K562 (cell line): ENCODE measurements at regions not wholly inside any gene's neighbourhood (a gene's known extent, or its start where the extent isn't known, plus 50 kb on each side); places are given as distances from the start of the nearest gene placed in this dataset.

Experiments used
- ATAC-seq: fragments of 200-7000 bp; cut with Tn5 transposase; 3 replicates; pipeline ENCODE4 v1.9.1; 2020; ENCODE audit warnings: moderate library complexity
- BruUV-seq: library from RNA; stranded (reverse); fragments of 400-500 nt; replicated peaks from 2 replicates; lab custom pipeline; 2021; lab: Mats Ljungman, UMichigan
- CTCF ChIA-PET: fragments of 300-600 bp; formaldehyde crosslinking; extraction: SDS; loops from one replicate; lab custom pipeline; 2021; ENCODE audit warnings: low intra/inter-chr PET ratio; lab: Yijun Ruan, JAX
- POLR2A ChIA-PET: fragments of 300-600, 350-650 bp; sonication (Branson Sonifier 250); formaldehyde crosslinking; extraction: SDS; loops from one replicate; lab custom pipeline; 2021; ENCODE audit warnings: antibody characterized with exemption, inconsistent platforms; lab: Yijun Ruan, JAX
- DNase-seq, 4 experiments: peaks; one replicate each; pipeline versions ENCODE4 v3.0.0 to v3.0.0-alpha.2; 2011 to 2018; ENCODE audit warnings: low spot score in 3 of 4, mixed read lengths in 3 of 4; ENCODE audit errors: extremely low read depth in 1 of 4
- FAIRE-seq: peaks from 2 replicates; lab custom pipeline; 2011; peaks lifted over from hg19 to GRCh38; lab: Jason Lieb, UNC
- H2AFZ ChIP-seq: 2 replicates; pipeline ENCODE4 v1.6.0; 2011; ENCODE audit warnings: low read depth, low read length, control low read depth, inconsistent platforms
- H3K27ac ChIP-seq: fragments of 200-600 bp; 3 replicates; pipeline ENCODE4 v1.8.0; 2011; ENCODE audit warnings: low read depth, mild to moderate bottlenecking, control low read depth, inconsistent platforms, low read length, moderate library complexity, mixed read lengths; ENCODE audit errors: extremely low read depth
- H3K27me3 ChIP-seq, 2 experiments: fragments of 300-600 bp in 1 of 2; 2 replicates in 1 of 2; 3 replicates in 1 of 2; pipeline versions ENCODE4 v1.6.0 to v1.8.0; 2011; ENCODE audit warnings: inconsistent platforms in 2 of 2, low read length in 2 of 2, mild to moderate bottlenecking in 1 of 2, mixed read lengths in 1 of 2, moderate library complexity in 1 of 2; ENCODE audit not compliant: control insufficient read depth in 2 of 2, insufficient read depth in 2 of 2
- H3K36me3 ChIP-seq: fragments of 300-600 bp; 3 replicates; pipeline ENCODE4 v1.8.0; 2011; ENCODE audit warnings: mild to moderate bottlenecking, low read length, inconsistent platforms; ENCODE audit not compliant: control insufficient read depth, insufficient read depth
- H3K4me1 ChIP-seq, 2 experiments: fragments of 200-600 bp in 1 of 2; replicated peaks in 1 of 2; 2 replicates in 1 of 2; 3 replicates in 1 of 2; pipeline versions ENCODE4 v1.5.1 to v1.8.0; 2011; ENCODE audit warnings: inconsistent platforms in 2 of 2, low read length in 2 of 2, mild to moderate bottlenecking in 1 of 2, mixed read lengths in 1 of 2, moderate library complexity in 1 of 2; ENCODE audit not compliant: control insufficient read depth in 2 of 2, insufficient read depth in 2 of 2
- H3K4me2 ChIP-seq: 2 replicates; pipeline ENCODE4 v1.6.1; 2011; ENCODE audit warnings: low read length, control low read depth, inconsistent platforms, mixed read lengths; ENCODE audit not compliant: insufficient read depth
- H3K4me3 ChIP-seq: fragments of 200-600 bp; sonication (generic), shearing (Covaris generic); 2 replicates; pipeline ENCODE4 v1.5.1; 2016; ENCODE audit warnings: control low read depth, inconsistent platforms
- H3K79me2 ChIP-seq: fragments of 200-600 bp; 3 replicates; pipeline ENCODE4 v1.8.0; 2011; ENCODE audit warnings: low read length, inconsistent platforms; ENCODE audit not compliant: control insufficient read depth, insufficient read depth
- H3K9ac ChIP-seq, 2 experiments: 2 replicates each; pipeline versions ENCODE4 v1.6.0 to v1.6.1; 2011; ENCODE audit warnings: low read depth in 2 of 2, low read length in 2 of 2, control low read depth in 1 of 2, inconsistent platforms in 1 of 2, mild to moderate bottlenecking in 1 of 2, mixed read lengths in 1 of 2; ENCODE audit not compliant: insufficient read depth in 1 of 2
- H3K9me1 ChIP-seq: one replicate; pipeline ENCODE4 v1.6.0; 2011; ENCODE audit warnings: inconsistent platforms, mild to moderate bottlenecking, low read length, moderate library complexity; ENCODE audit not compliant: control insufficient read depth, insufficient read depth
- H3K9me3 ChIP-seq: replicated peaks from 2 replicates; pipeline ENCODE4 v1.5.1; 2011; ENCODE audit warnings: low read depth, low read length, inconsistent platforms; ENCODE audit not compliant: control insufficient read depth, insufficient read depth
- H4K20me1 ChIP-seq: replicated peaks from 2 replicates; pipeline ENCODE4 v1.6.1; 2011; ENCODE audit warnings: low read length, inconsistent platforms, mixed read lengths; ENCODE audit not compliant: control insufficient read depth, insufficient read depth
- ATF2 ChIP-seq: sonication (generic); formaldehyde crosslinking; IDR thresholded peaks from 2 replicates; pipeline ENCODE4 v1.8.1; 2022; ENCODE audit warnings: missing genetic modification reagents
- EP400 ChIP-seq: fragments of 450-650 bp; IDR thresholded peaks from 2 replicates; pipeline ENCODE4 v1.6.1; 2017; ENCODE audit warnings: antibody characterized with exemption, mild to moderate bottlenecking, moderate library complexity
- STAT5B ChIP-seq: fragments of 250-450 bp; sonication (Bioruptor Pico); IDR thresholded peaks from 2 replicates; pipeline ENCODE4 v1.8.0; 2021; ENCODE audit warnings: mild to moderate bottlenecking, inconsistent platforms
- THAP12 ChIP-seq: fragments of 250-450 bp; sonication (Bioruptor Pico); IDR thresholded peaks from 2 replicates; pipeline ENCODE4 v1.9.0; 2021; ENCODE audit warnings: mild to moderate bottlenecking, inconsistent platforms
- TRIM25 ChIP-seq: fragments of 450-650 bp; IDR thresholded peaks from 2 replicates; pipeline ENCODE4 v1.7.0; 2016; ENCODE audit warnings: borderline replicate concordance
- XRCC5 ChIP-seq: fragments of 200-400 bp; formaldehyde crosslinking; IDR thresholded peaks from 2 replicates; pipeline ENCODE4 v1.6.1; 2017; ENCODE audit warnings: low read depth, mild to moderate bottlenecking, low read length
- ZHX1 ChIP-seq: fragments of 150-350 bp; conservative IDR thresholded peaks from 2 replicates; pipeline ENCODE4 v1.6.1; 2014; ENCODE audit warnings: low read length
- ZNF444 ChIP-seq: fragments of 250-450 bp; sonication (Bioruptor Pico); IDR thresholded peaks from 2 replicates; pipeline ENCODE4 v1.4.0; 2020; ENCODE audit warnings: mild to moderate bottlenecking, moderate library complexity
- WGBS: fragments of 100-300 bp; shearing (Covaris generic); methylation state at CpG from one replicate; pipeline ENCODE4 v1.1.6; 2016; ENCODE audit warnings: low coverage, mixed read lengths; ENCODE audit not compliant: insufficient coverage; ENCODE audit errors: missing lambda C conversion rate; 5-methylcytosine and 5-hydroxymethylcytosine counted together
- in situ Hi-C: fragments of 300-500 bp; cut with MboI; formaldehyde crosslinking; loops from 4 replicates; pipeline ENCODE4 v1.15.0; 2018; ENCODE audit warnings: inconsistent platforms, mixed read lengths
- intact Hi-C: fragments of 100-400 bp; cut with micrococcal nuclease; formaldehyde crosslinking; loops from 2 replicates; pipeline ENCODE4 v1.14.2; 2022

- no peak overlapping the region for H3K4me2 ChIP-seq
- POLR2A ChIA-PET, result interaction anchor here (0.7 kb wide), 1 partner anchor 21 kb away, joined by 3 read pairs; no protein-coding TSS in a partner anchor
- no TSS peak for BruUV-seq
- intact Hi-C loops, result no loop called here
- H3K27ac ChIP-seq, result no peak overlapping the region
- CTCF ChIA-PET, result no interaction called here
- no peak overlapping the region for H3K9ac ChIP-seq
- no peaks in the 10 kb centered on the region for H3K9me3 ChIP-seq
- no peaks in the 10 kb centered on the region for H3K9me1 ChIP-seq
- ATAC-seq (no peak), FAIRE-seq (no peak), DNase-seq (no peak)
- H2AFZ ChIP-seq, result no peak overlapping the region
- in situ Hi-C loops, result no loop called here
- no peaks in the 10 kb centered on the region for H3K27me3 ChIP-seq
- no peaks in the 10 kb centered on the region for H3K79me2 ChIP-seq
- H3K36me3 ChIP-seq, result no peaks in the 10 kb centered on the region
- H4K20me1 ChIP-seq, result no peaks in the 10 kb centered on the region
- WGBS, result 4% methylated on average over 2 of the region's 2 CpGs
- no peak for TF ChIP-seq STAT5B
- TF ChIP-seq TRIM25, result no peak
- H3K4me1 ChIP-seq, result no peaks in the 10 kb centered on the region
- no peak overlapping the region for H3K4me3 ChIP-seq
Observed at GRCh38 chr7:46835556-46835955, 746.4 kb downstream of the TNS3 start.

- H4K20me1 ChIP-seq, result no peaks in the 10 kb centered on the region
- no peak overlapping the region for H3K4me3 ChIP-seq
- no peaks in the 10 kb centered on the region for H3K9me1 ChIP-seq
- H3K4me1 ChIP-seq, result no peaks in the 10 kb centered on the region
- DNase-seq, result no peak
- H3K79me2 ChIP-seq, result no peaks in the 10 kb centered on the region
- H3K27ac ChIP-seq, result no peak overlapping the region
- FAIRE-seq, result no peak
- POLR2A ChIA-PET, result no interaction called here
- in situ Hi-C loops, result no loop called here
- no peak overlapping the region for H3K9ac ChIP-seq
- 0% methylated on average over 5 of the region's 5 CpGs for WGBS
- H3K4me2 ChIP-seq, result no peak overlapping the region
- BruUV-seq, result no TSS peak
- no peak for ATAC-seq
- H3K27me3 ChIP-seq, result no peaks in the 10 kb centered on the region
- no peaks in the 10 kb centered on the region for H3K36me3 ChIP-seq
- CTCF ChIA-PET, result no interaction called here
- intact Hi-C loops, result no loop called here
- no peaks in the 10 kb centered on the region for H3K9me3 ChIP-seq
- H2AFZ ChIP-seq, result no peak overlapping the region
- TF ChIP-seq ZHX1, result no peak
- no peak for TF ChIP-seq XRCC5
- no peak for TF ChIP-seq EP400
- TF ChIP-seq ZNF444 (CRISPR knock-in tag), result no peak
- no peak for TF ChIP-seq ATF2
- no peak for TF ChIP-seq THAP12 (CRISPR knock-in tag)
Observed at GRCh38 chr7:46834921-46835320, 747.0 kb downstream of the TNS3 start.
